ENCODE measurements at regions not wholly inside any gene's neighbourhood (a gene's known extent, or its start where the extent isn't known, plus 50 kb on each side); places are given as distances from the start of the nearest gene placed in this dataset.
A peak's percentile ranks its signal among the peaks of the same experiment; 100 is the strongest.

DNA sequence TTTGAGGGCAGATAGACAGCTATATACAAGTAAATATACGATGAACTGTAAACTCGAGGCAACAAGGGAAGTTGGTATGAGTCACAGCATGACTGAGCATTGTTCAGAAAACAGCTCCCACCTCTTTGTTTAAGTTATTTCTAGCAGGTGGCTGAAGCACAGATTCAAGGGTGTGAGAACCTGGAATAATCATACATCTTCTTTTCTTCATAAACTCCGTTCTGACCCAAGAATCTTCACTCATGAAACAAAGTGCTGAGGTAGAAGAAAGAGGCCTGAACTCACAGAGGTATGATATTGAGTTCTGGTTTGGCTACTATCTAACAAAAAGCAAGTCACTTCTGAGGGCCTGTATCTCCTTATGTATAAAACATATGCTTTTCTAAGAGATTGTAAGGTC is 364.1 kb upstream of the KITLG start:
- Histone ChIP-seq H3K23ac (ENCODE audit: low read depth, low read length, poor library complexity) (no peak overlapping the region), H3K14ac (ENCODE audit: low read length) (no peak overlapping the region), H4K91ac (ENCODE audit: low read depth, low read length, poor library complexity) (no peak overlapping the region), H2BK15ac (ENCODE audit: low read length) (no peak overlapping the region), H2BK5ac (ENCODE audit: low read length) (no peak overlapping the region), H3K9me3 (replicated peaks in 1 of 2; ENCODE audit: control insufficient read depth in 2 of 2, insufficient read depth in 1 of 2, low read depth in 1 of 2, low read length in 2 of 2) (no peaks in the 10 kb centered on the region), H3K27ac (replicated peaks; ENCODE audit: low read length) (no peak overlapping the region), H3K18ac (ENCODE audit: low read length) (no peak overlapping the region), H2BK12ac (ENCODE audit: low read length) (no peak overlapping the region), H3K4me2 (ENCODE audit: insufficient read depth, low read length, poor library complexity, severe bottlenecking) (no peak overlapping the region), H2AFZ (ENCODE audit: low read length) (peak overlapping the region; percentile 62), H3K27me3 (ENCODE audit: control insufficient read depth in 3 of 3, insufficient read depth in 3 of 3, low read depth in 1 of 3, low read length in 3 of 3) (no peaks in the 10 kb centered on the region), H4K8ac (ENCODE audit: low read depth, low read length) (no peak overlapping the region), H3K4me3 (ENCODE audit: low read length in 2 of 2) (no peak overlapping the region), H3K4ac (ENCODE audit: low read length) (no peak overlapping the region), H2AK5ac (ENCODE audit: low read depth, low read length) (no peak overlapping the region), H3K36me3 (replicated peaks in 1 of 2; ENCODE audit: control insufficient read depth in 2 of 2, insufficient read depth in 2 of 2, low read length in 2 of 2) (no peaks in the 10 kb centered on the region), H3K79me1 (ENCODE audit: low read depth, low read length) (no peaks in the 10 kb centered on the region), H2BK120ac (ENCODE audit: low read depth, low read length) (no peak overlapping the region), H3K4me1 (ENCODE audit: control insufficient read depth in 2 of 2, insufficient read depth in 1 of 2, low read depth in 1 of 2, low read length in 2 of 2) (peaks cover 2 to 4% of the 10 kb centered on the region in 2 donors), H3K9ac (ENCODE audit: low read depth, low read length, poor library complexity) (no peak overlapping the region)
- WGBS, 2 donors (ENCODE audit: extremely low coverage in 2 of 2, insufficient read length in 2 of 2, insufficient replicate concordance in 1 of 2) = no CpG with 5 or more reads among the region's 3 CpGs
- DNase-seq (ENCODE audit: low spot score) = no peak

DNA sequence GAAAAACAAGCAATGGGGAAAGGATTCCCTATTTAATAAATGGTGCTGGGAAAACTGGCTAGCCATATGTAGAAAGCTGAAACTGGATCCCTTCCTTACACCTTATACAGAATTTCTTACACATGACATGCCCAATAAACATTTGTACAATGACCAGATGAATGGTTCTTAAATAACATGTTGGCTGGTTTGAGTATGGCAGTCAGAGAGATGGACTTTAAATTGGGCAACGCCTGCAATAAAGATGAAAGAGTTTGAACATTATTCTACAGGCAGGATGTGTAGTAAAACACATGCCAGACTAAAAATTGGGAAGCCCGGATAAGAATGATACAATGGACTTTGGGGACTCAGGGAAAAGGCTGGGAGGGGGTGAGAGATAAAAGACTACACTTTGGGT is 360.6 kb upstream of the KITLG start:
- H4K91ac ChIP-seq (ENCODE audit: low read depth, low read length, poor library complexity) = no peak overlapping the region
- H3K79me1 ChIP-seq (ENCODE audit: low read depth, low read length) = no peaks in the 10 kb centered on the region
- H4K8ac ChIP-seq (ENCODE audit: low read depth, low read length) = no peak overlapping the region
- H3K27me3 ChIP-seq (ENCODE audit: control insufficient read depth in 3 of 3, insufficient read depth in 3 of 3, low read depth in 1 of 3, low read length in 3 of 3) = no peaks in the 10 kb centered on the region
- H3K18ac ChIP-seq (ENCODE audit: low read length) = no peak overlapping the region
- no peak overlapping the region for H2BK12ac ChIP-seq (ENCODE audit: low read length)
- no peak overlapping the region for H3K23ac ChIP-seq (ENCODE audit: low read depth, low read length, poor library complexity)
- H3K4me3 ChIP-seq (ENCODE audit: low read length in 2 of 2) = no peak overlapping the region
- no peak overlapping the region for H3K4ac ChIP-seq (ENCODE audit: low read length)
- H3K36me3 ChIP-seq (replicated peaks in 1 of 2; ENCODE audit: control insufficient read depth in 2 of 2, insufficient read depth in 2 of 2, low read length in 2 of 2) = no peaks in the 10 kb centered on the region
- no peak overlapping the region for H2BK15ac ChIP-seq (ENCODE audit: low read length)
- no peak overlapping the region for H2AK5ac ChIP-seq (ENCODE audit: low read depth, low read length)
- DNase-seq (ENCODE audit: low spot score) = no peak
- H3K9ac ChIP-seq (ENCODE audit: low read depth, low read length, poor library complexity) = no peak overlapping the region
- H2BK120ac ChIP-seq (ENCODE audit: low read depth, low read length) = no peak overlapping the region
- H3K14ac ChIP-seq (ENCODE audit: low read length) = no peak overlapping the region
- H3K27ac ChIP-seq (replicated peaks; ENCODE audit: low read length) = no peak overlapping the region
- peaks cover 0 to 3% of the 10 kb centered on the region in 2 donors for H3K4me1 ChIP-seq (ENCODE audit: control insufficient read depth in 2 of 2, insufficient read depth in 1 of 2, low read depth in 1 of 2, low read length in 2 of 2)
- no CpG with 5 or more reads among the region's 2 CpGs for WGBS, 2 donors (ENCODE audit: extremely low coverage in 2 of 2, insufficient read length in 2 of 2, insufficient replicate concordance in 1 of 2)
- no peak overlapping the region for H2AFZ ChIP-seq (ENCODE audit: low read length)
- H3K4me2 ChIP-seq (ENCODE audit: insufficient read depth, low read length, poor library complexity, severe bottlenecking) = no peak overlapping the region
- no peak overlapping the region for H2BK5ac ChIP-seq (ENCODE audit: low read length)
- H3K9me3 ChIP-seq (replicated peaks in 1 of 2; ENCODE audit: control insufficient read depth in 2 of 2, insufficient read depth in 1 of 2, low read depth in 1 of 2, low read length in 2 of 2) = no peaks in the 10 kb centered on the region

DNA sequence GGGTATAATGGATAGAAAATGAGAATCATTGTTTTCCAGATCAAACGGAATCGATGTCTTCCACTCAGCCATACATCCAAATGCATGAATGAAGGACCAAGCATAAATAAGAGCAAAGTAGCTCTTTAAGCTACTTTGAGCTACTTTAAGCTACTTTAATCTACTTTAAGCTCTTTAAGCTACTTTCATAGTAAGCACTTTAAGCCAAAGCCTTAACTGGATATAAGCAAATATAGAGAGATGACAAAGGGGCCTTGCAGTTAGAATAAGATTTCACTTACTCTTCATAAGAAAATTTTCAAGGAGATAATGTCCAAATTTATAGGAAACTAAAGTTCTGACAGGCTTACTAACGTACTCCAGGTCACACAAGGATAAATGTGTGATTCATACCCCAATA is 355.6 kb upstream of the KITLG start:
- no peaks in the 10 kb centered on the region for H3K27me3 ChIP-seq (ENCODE audit: control insufficient read depth in 3 of 3, insufficient read depth in 3 of 3, low read depth in 1 of 3, low read length in 3 of 3)
- WGBS, 2 donors (ENCODE audit: extremely low coverage in 2 of 2, insufficient read length in 2 of 2, insufficient replicate concordance in 1 of 2) = no CpG with 5 or more reads among the region's 3 CpGs

DNA sequence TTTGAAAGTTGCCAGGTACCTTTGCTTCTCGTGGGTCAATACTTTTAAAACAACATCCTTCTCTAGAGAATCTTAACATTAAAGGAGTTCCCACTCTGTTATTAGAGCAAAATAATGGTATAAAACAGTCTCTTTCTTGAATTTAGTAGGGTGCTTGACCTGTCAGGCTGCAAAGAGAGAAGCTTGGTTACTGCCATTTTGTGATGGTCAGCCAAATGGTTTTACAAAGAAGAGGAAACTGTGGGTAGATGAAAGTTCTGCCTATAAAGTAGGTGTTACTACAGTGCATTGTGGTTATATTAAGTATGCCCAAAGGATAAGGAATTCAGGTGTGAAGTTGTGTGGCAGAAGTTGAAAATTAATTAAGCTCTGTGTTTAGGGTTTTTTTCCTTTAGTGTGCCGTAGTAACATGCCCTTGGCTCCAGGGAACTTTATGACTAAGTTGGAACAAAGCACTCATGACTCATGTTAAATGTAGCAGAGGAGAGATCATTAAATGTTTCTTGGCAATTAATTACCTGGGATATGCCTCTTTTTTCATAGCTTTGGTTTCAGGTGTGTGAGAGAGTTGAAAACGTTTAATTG is 354.0 kb upstream of the KITLG start:
- H2AK5ac ChIP-seq (ENCODE audit: low read depth, low read length) = no peak overlapping the region
- H4K8ac ChIP-seq (ENCODE audit: low read depth, low read length) = no peak overlapping the region
- H2BK12ac ChIP-seq (ENCODE audit: low read length) = no peak overlapping the region
- DNase-seq (ENCODE audit: low spot score) = no peak
- no peak overlapping the region for H3K4me3 ChIP-seq (ENCODE audit: low read length in 2 of 2)
- H3K18ac ChIP-seq (ENCODE audit: low read length) = no peak overlapping the region
- H2BK5ac ChIP-seq (ENCODE audit: low read length) = no peak overlapping the region
- no peak overlapping the region for H3K4me2 ChIP-seq (ENCODE audit: insufficient read depth, low read length, poor library complexity, severe bottlenecking)
- no peak overlapping the region for H3K4ac ChIP-seq (ENCODE audit: low read length)
- WGBS, 2 donors (ENCODE audit: extremely low coverage in 2 of 2, insufficient read length in 2 of 2, insufficient replicate concordance in 1 of 2) = no CpG with 5 or more reads among the region's 3 CpGs
- no peaks in the 10 kb centered on the region for H3K36me3 ChIP-seq (replicated peaks in 1 of 2; ENCODE audit: control insufficient read depth in 2 of 2, insufficient read depth in 2 of 2, low read length in 2 of 2)
- peaks cover 4 to 5% of the 10 kb centered on the region in 2 donors for H3K4me1 ChIP-seq (ENCODE audit: control insufficient read depth in 2 of 2, insufficient read depth in 1 of 2, low read depth in 1 of 2, low read length in 2 of 2)
- no peaks in the 10 kb centered on the region for H3K27me3 ChIP-seq (ENCODE audit: control insufficient read depth in 3 of 3, insufficient read depth in 3 of 3, low read depth in 1 of 3, low read length in 3 of 3)
- H2AFZ ChIP-seq (ENCODE audit: low read length) = no peak overlapping the region
- H3K14ac ChIP-seq (ENCODE audit: low read length) = no peak overlapping the region
- no peak overlapping the region for H2BK120ac ChIP-seq (ENCODE audit: low read depth, low read length)
- H3K27ac ChIP-seq (replicated peaks; ENCODE audit: low read length) = no peak overlapping the region
- no peaks in the 10 kb centered on the region for H3K79me1 ChIP-seq (ENCODE audit: low read depth, low read length)
- no peak overlapping the region for H3K23ac ChIP-seq (ENCODE audit: low read depth, low read length, poor library complexity)
- no peak overlapping the region for H2BK15ac ChIP-seq (ENCODE audit: low read length)
- no peak overlapping the region for H3K9ac ChIP-seq (ENCODE audit: low read depth, low read length, poor library complexity)
- H3K9me3 ChIP-seq (replicated peaks in 1 of 2; ENCODE audit: control insufficient read depth in 2 of 2, insufficient read depth in 1 of 2, low read depth in 1 of 2, low read length in 2 of 2) = no peaks in the 10 kb centered on the region
- H4K91ac ChIP-seq (ENCODE audit: low read depth, low read length, poor library complexity) = no peak overlapping the region

More for the DNA sequence above, 355.6 kb upstream of the KITLG start:
- Histone ChIP-seq H2AFZ (ENCODE audit: low read length) (no peak overlapping the region), H3K23ac (ENCODE audit: low read depth, low read length, poor library complexity) (no peak overlapping the region), H3K4me3 (ENCODE audit: low read length in 2 of 2) (no peak overlapping the region), H3K4me2 (ENCODE audit: insufficient read depth, low read length, poor library complexity, severe bottlenecking) (no peak overlapping the region), H3K18ac (ENCODE audit: low read length) (no peak overlapping the region), H3K14ac (ENCODE audit: low read length) (no peak overlapping the region), H2BK120ac (ENCODE audit: low read depth, low read length) (no peak overlapping the region), H3K4me1 (ENCODE audit: control insufficient read depth in 2 of 2, insufficient read depth in 1 of 2, low read depth in 1 of 2, low read length in 2 of 2) (peaks cover 2 to 5% of the 10 kb centered on the region in 2 donors), H4K8ac (ENCODE audit: low read depth, low read length) (no peak overlapping the region), H3K27ac (replicated peaks; ENCODE audit: low read length) (no peak overlapping the region), H3K9me3 (replicated peaks in 1 of 2; ENCODE audit: control insufficient read depth in 2 of 2, insufficient read depth in 1 of 2, low read depth in 1 of 2, low read length in 2 of 2) (no peaks in the 10 kb centered on the region), H4K91ac (ENCODE audit: low read depth, low read length, poor library complexity) (no peak overlapping the region), H3K79me1 (ENCODE audit: low read depth, low read length) (no peaks in the 10 kb centered on the region), H3K9ac (ENCODE audit: low read depth, low read length, poor library complexity) (no peak overlapping the region), H2AK5ac (ENCODE audit: low read depth, low read length) (no peak overlapping the region), H2BK15ac (ENCODE audit: low read length) (no peak overlapping the region), H3K36me3 (replicated peaks in 1 of 2; ENCODE audit: control insufficient read depth in 2 of 2, insufficient read depth in 2 of 2, low read length in 2 of 2) (no peaks in the 10 kb centered on the region), H3K4ac (ENCODE audit: low read length) (no peak overlapping the region), H2BK12ac (ENCODE audit: low read length) (no peak overlapping the region), H2BK5ac (ENCODE audit: low read length) (no peak overlapping the region)
- DNase-seq (ENCODE audit: low spot score) = no peak

Measured in neuronal stem cell (in vitro differentiated cells).